CD14-positive monocyte (primary cell): ENCODE measurements at regions not wholly inside any gene's neighbourhood (a gene's known extent, or its start where the extent isn't known, plus 50 kb on each side); places are given as distances from the start of the nearest gene placed in this dataset.

ENCODE experiments used
- DNase-seq, 3 donors: peaks; one replicate each; pipeline ENCODE4 v3.0.0-alpha.2; 2011 to 2022
- H2AFZ ChIP-seq: 2 replicates; pipeline ENCODE4 v1.6.0; 2012; ENCODE audit warnings: mild to moderate bottlenecking, low read depth, low read length, inconsistent platforms; ENCODE audit not compliant: insufficient read depth, poor library complexity, severe bottlenecking
- H3K27ac ChIP-seq, 2 donors: 1 replicate in 1 of 2; 2 replicates in 1 of 2; pipeline ENCODE4 v1.5.1; 2012 to 2013; ENCODE audit warnings: low read length in 2 of 2, control low read depth in 1 of 2, inconsistent platforms in 1 of 2, low read depth in 1 of 2, mild to moderate bottlenecking in 1 of 2
- H3K27me3 ChIP-seq, 2 donors: one replicate each; pipeline versions ENCODE4 v1.6.0 to v1.6.1; 2011 to 2013; ENCODE audit warnings: low read length in 2 of 2; ENCODE audit not compliant: control insufficient read depth in 2 of 2, insufficient read depth in 2 of 2
- H3K36me3 ChIP-seq, 2 donors: replicated peaks in 1 of 2; 1 replicate in 1 of 2; 2 replicates in 1 of 2; pipeline versions ENCODE4 v1.5.1 to v1.6.1; 2012 to 2013; ENCODE audit warnings: low read length in 2 of 2, control low read depth in 1 of 2, inconsistent platforms in 1 of 2, mild to moderate bottlenecking in 1 of 2; ENCODE audit not compliant: insufficient read depth in 2 of 2, control insufficient read depth in 1 of 2
- H3K4me1 ChIP-seq, 2 donors: 1 replicate in 1 of 2; 2 replicates in 1 of 2; pipeline versions ENCODE4 v1.5.1 to v1.6.1; 2012 to 2013; ENCODE audit warnings: low read length in 2 of 2, control low read depth in 1 of 2, inconsistent platforms in 1 of 2, mild to moderate bottlenecking in 1 of 2, moderate library complexity in 1 of 2; ENCODE audit not compliant: insufficient read depth in 2 of 2, control insufficient read depth in 1 of 2
- H3K4me2 ChIP-seq: replicated peaks from 2 replicates; pipeline ENCODE3; 2012; ENCODE audit warnings: low read length, moderate library complexity, mild to moderate bottlenecking; ENCODE audit not compliant: poor library complexity, severe bottlenecking; ENCODE audit errors: extremely low read depth
- H3K4me3 ChIP-seq, 3 experiments: fragments of 200-600 bp in 1 of 3; sonication (generic) in 1 of 3; replicated peaks in 1 of 3; 1 replicate in 2 of 3; 2 replicates in 1 of 3; pipeline ENCODE4 v1.5.1; 2011 to 2013; ENCODE audit warnings: low read length in 3 of 3, mild to moderate bottlenecking in 3 of 3, control low read depth in 2 of 3, low read depth in 2 of 3, inconsistent platforms in 1 of 3, moderate library complexity in 1 of 3
- H3K79me2 ChIP-seq: 2 replicates; pipeline ENCODE4 v1.6.0; 2012; ENCODE audit warnings: mild to moderate bottlenecking, control low read depth, inconsistent platforms, low read length, moderate library complexity; ENCODE audit not compliant: insufficient read depth
- H3K9ac ChIP-seq: 2 replicates; pipeline ENCODE4 v1.6.0; 2017; ENCODE audit warnings: low read length, mild to moderate bottlenecking; ENCODE audit not compliant: insufficient read depth, poor library complexity, severe bottlenecking
- H3K9me3 ChIP-seq, 2 donors: replicated peaks in 1 of 2; 1 replicate in 1 of 2; 2 replicates in 1 of 2; pipeline versions ENCODE4 v1.5.1 to v1.6.1; 2012 to 2013; ENCODE audit warnings: low read length in 2 of 2, control low read depth in 1 of 2; ENCODE audit not compliant: control insufficient read depth in 1 of 2, insufficient read depth in 1 of 2
- H4K20me1 ChIP-seq: 2 replicates; pipeline ENCODE4 v1.6.0; 2012; ENCODE audit warnings: mild to moderate bottlenecking, low read length, control low read depth, moderate library complexity; ENCODE audit not compliant: insufficient read depth
- H3K27ac Mint-ChIP-seq, 7 donors: one replicate each; pipeline ENCODE4 v1.8.0; 2020; ENCODE audit warnings: mild to moderate bottlenecking in 7 of 7, mixed read lengths in 7 of 7, moderate library complexity in 6 of 7, inconsistent platforms in 2 of 7
- H3K27me3 Mint-ChIP-seq, 3 donors: one replicate each; pipeline ENCODE4 v1.8.0; 2021 to 2022; ENCODE audit warnings: low read depth in 3 of 3, mild to moderate bottlenecking in 3 of 3, mixed read lengths in 3 of 3, moderate library complexity in 3 of 3, inconsistent platforms in 1 of 3
- H3K36me3 Mint-ChIP-seq, 2 donors: one replicate each; pipeline ENCODE4 v1.8.0; 2020; ENCODE audit warnings: mixed read lengths in 2 of 2, inconsistent platforms in 1 of 2, mild to moderate bottlenecking in 1 of 2
- H3K4me1 Mint-ChIP-seq: one replicate; pipeline ENCODE4 v1.8.0; 2020; ENCODE audit warnings: mild to moderate bottlenecking, mixed read lengths
- H3K4me3 Mint-ChIP-seq, 2 donors: one replicate each; pipeline ENCODE4 v1.8.0; 2020; ENCODE audit warnings: mild to moderate bottlenecking in 2 of 2, mixed read lengths in 2 of 2, moderate library complexity in 1 of 2
- H3K9me3 Mint-ChIP-seq, 7 donors: one replicate each; pipeline ENCODE4 v1.8.0; 2020 to 2022; ENCODE audit warnings: mixed read lengths in 7 of 7, mild to moderate bottlenecking in 6 of 7, moderate library complexity in 6 of 7, inconsistent platforms in 2 of 7
- WGBS: methylation state at CpG from one replicate; pipeline ENCODE4 v1.1.5; 2013; ENCODE audit warnings: missing lambda C conversion rate; ENCODE audit not compliant: insufficient coverage; 5-methylcytosine and 5-hydroxymethylcytosine counted together
- intact Hi-C, 2 donors: fragments of 100-400 bp; cut with micrococcal nuclease; formaldehyde crosslinking; loops; one replicate each; pipeline versions ENCODE4 v1.15.0 to v1.15.1; 2023
- TF ChIP-seq, protein P1 (sequence below): fragments of 200-600 bp; IDR thresholded peaks from one replicate; pipeline ENCODE4 v1.8.0; 2022; ENCODE audit warnings: antibody characterized with exemption, mild to moderate bottlenecking

DNA sequence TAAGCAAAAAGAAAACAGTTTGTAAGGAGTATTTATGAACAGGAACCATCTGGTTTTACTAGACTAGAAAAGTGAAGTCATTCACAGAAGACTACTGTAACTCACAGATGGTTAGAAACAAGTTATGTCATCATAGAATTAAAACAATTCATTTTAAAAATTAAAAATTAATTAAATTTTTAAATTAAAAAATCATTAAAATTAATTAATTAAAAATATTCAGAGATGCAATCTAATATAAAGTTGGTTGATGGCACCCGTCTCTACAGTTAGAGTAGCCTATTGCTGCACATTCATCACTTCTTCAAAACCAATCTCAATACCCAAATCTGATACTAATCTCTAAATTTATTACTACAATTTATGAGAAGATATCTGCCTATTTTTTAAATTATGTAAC, 454.8 kb upstream of the NUPR2 start:
- Histone ChIP-seq H3K4me3 (no peak overlapping the region), H2AFZ (no peak overlapping the region), H3K36me3 (no peaks in the 10 kb centered on the region), H3K79me2 (no peaks in the 10 kb centered on the region), H3K4me1 (no peaks in the 10 kb centered on the region), H3K27me3 (no peaks in the 10 kb centered on the region), H3K27ac (no peak overlapping the region), H3K9ac (no peak overlapping the region), H4K20me1 (no peaks in the 10 kb centered on the region), H3K4me2 (no peak overlapping the region), H3K9me3 (peaks cover 55 to 62% of the 10 kb centered on the region in 2 donors)
- Mint-ChIP-seq H3K4me1 (no peaks in the 10 kb centered on the region), H3K9me3 (peaks cover 12 to 64% (median 43%) of the 10 kb centered on the region in 7 donors), H3K27me3 (no peaks in the 10 kb centered on the region), H3K4me3 (no peak overlapping the region), H3K36me3 (no peaks in the 10 kb centered on the region), H3K27ac (no peak overlapping the region)
- no peak for DNase-seq
- intact Hi-C loops: no loop called here
- WGBS: no CpG with 5 or more reads among the region's 1 CpG
- TF ChIP-seq, protein P1, sequence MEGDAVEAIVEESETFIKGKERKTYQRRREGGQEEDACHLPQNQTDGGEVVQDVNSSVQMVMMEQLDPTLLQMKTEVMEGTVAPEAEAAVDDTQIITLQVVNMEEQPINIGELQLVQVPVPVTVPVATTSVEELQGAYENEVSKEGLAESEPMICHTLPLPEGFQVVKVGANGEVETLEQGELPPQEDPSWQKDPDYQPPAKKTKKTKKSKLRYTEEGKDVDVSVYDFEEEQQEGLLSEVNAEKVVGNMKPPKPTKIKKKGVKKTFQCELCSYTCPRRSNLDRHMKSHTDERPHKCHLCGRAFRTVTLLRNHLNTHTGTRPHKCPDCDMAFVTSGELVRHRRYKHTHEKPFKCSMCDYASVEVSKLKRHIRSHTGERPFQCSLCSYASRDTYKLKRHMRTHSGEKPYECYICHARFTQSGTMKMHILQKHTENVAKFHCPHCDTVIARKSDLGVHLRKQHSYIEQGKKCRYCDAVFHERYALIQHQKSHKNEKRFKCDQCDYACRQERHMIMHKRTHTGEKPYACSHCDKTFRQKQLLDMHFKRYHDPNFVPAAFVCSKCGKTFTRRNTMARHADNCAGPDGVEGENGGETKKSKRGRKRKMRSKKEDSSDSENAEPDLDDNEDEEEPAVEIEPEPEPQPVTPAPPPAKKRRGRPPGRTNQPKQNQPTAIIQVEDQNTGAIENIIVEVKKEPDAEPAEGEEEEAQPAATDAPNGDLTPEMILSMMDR: no peak

DNA sequence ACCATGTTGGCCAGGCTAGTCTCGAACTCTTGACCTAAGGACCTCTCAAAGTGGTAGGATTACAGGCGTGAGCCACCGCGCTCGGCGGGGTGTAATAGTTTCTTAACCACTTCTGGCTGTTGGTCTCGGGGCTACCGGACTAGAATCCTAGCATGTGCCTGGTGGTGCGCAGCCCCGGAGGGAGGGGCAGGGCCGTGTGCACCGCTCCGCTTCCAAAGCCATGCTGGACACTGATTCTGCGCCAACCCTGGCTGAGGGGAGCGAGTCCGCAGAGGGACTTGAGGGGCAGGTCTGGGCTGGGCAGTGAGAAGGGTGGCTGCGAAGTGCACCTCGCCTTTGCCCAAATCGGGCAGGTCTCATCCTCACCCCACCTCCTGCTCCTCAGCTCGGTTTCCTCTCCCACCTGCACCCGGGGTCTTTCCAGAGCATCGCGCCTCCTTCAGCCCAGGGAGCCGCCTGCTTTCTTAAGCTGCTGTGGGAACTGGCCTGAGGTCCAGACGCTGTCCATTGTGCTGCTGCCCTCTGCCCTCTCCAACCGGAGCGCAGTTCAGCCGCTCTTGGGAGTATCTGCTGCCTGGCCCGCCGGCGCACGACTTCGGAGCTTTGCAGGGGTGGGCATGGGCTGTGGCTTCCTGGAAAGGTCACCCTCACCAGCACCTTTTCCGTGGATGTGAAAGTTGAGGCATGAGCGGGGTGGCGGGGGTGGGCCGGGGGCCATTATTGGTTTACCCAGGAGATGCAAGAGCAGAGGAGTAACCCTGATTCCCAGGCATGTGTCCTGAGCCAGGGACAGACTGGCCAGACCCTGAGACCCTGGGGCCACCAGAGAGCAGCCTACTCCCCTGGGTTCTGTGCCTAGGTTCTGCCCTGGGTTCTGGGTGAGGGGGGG, 422.6 kb upstream of the NUPR2 start:
- DNase-seq: no peak
- Histone ChIP-seq H3K4me2 (no peak overlapping the region), H3K4me1 (no peaks in the 10 kb centered on the region), H4K20me1 (no peaks in the 10 kb centered on the region), H3K27ac (no peak overlapping the region), H3K4me3 (no peak overlapping the region), H3K36me3 (no peaks in the 10 kb centered on the region), H3K9ac (no peak overlapping the region), H2AFZ (no peak overlapping the region), H3K79me2 (no peaks in the 10 kb centered on the region), H3K27me3 (no peaks in the 10 kb centered on the region), H3K9me3 (peaks cover 71 to 93% of the 10 kb centered on the region in 2 donors)
- Mint-ChIP-seq H3K36me3 (no peaks in the 10 kb centered on the region), H3K9me3 (peaks cover 48 to 78% (median 69%) of the 10 kb centered on the region in 7 donors), H3K4me1 (no peaks in the 10 kb centered on the region), H3K4me3 (no peak overlapping the region), H3K27ac (no peak overlapping the region), H3K27me3 (peaks cover 0 to 3% (median 0%) of the 10 kb centered on the region in 3 donors)
- intact Hi-C loops: no loop called here
- WGBS: 54% methylated on average over 32 of the region's 37 CpGs
- TF ChIP-seq, protein P1: no peak
